ENCODE measurements at regions not wholly inside any gene's neighbourhood (a gene's known extent, or its start where the extent isn't known, plus 50 kb on each side); places are given as distances from the start of the nearest gene placed in this dataset.
"Not testable (repeated sequence)": the region's sequence is repeated elsewhere in the genome, so short reads cannot be mapped to it uniquely, and the experiment has no call there.

DNA sequence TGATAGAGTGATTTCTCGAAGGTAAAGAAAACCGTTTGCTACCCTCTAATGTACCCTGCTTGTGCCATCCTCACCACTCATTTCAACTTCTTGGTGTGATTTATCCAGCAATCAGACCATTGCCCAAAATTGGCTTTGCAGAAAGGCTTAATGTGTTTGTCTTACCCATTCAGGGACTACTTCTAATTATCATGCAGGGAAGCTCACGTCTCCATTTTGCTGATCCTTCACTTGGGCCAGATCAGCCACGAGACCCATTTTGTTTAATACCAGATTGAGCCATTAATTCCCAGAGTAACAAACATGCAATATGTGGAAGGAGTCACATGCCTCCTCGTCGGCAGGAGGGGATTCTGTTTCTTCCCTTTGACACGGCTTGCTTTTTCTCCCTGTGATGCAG is 51.1 kb upstream of the CRY1 start:
- DNase-seq, result no peak

DNA sequence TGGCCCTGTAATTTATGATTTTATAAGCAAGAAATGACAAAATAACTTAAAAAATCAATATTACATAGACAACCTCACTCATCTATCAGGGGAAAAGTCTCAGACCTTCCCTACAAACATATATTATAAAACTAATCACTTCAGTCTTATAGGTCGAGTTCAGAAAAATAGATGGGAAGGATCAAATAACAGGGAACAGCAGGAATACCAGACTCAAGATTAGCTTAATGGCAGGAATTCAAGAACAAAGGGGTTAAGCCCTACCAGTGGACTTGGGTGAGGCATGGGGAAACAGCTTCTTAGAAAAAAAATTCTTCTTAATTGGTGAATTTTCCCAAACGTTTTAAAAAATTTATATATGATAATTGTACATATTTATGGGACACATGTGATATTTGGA is 51.6 kb upstream of the CRY1 start:
- DNase-seq, result no peak

DNA sequence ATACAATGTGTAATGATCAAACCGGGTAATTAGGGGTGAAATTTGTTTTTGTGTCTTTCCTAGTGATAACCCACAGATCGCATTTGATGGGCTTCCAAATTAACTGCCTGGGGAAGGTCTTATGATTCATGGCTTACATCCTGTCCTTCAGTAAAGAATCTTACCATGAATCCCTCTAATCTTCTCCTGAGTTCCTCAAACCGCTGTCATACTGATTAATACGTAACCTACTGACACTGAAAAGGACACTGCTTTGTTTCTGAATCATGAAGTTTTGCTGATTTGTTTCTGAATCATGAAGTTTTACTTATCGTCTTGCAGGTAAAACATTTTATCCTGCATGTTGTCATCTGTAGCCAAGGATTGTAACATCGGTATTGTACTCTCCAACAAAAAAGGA is 52.0 kb upstream of the CRY1 start:
- no peak for DNase-seq

DNA sequence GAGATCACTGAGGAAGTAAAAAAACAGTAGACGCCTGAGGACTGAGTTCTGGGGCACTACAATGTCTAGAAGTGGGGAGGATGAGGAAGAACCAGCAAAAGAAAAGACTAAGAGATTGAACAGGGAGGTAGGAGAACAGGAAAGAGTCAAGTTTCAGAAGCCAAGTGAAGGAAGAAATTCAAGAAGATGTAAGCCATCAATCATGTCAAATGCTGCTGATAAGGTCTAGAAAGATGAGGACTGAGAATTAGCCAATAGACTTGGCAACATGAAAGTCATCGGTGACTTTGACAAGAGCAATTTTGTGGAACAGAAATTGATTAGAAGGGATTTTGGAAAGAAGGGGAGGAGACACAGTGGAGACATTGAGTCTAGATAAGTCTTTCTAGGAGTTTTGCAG is 54.8 kb upstream of the CRY1 start:
- no peak for DNase-seq

DNA sequence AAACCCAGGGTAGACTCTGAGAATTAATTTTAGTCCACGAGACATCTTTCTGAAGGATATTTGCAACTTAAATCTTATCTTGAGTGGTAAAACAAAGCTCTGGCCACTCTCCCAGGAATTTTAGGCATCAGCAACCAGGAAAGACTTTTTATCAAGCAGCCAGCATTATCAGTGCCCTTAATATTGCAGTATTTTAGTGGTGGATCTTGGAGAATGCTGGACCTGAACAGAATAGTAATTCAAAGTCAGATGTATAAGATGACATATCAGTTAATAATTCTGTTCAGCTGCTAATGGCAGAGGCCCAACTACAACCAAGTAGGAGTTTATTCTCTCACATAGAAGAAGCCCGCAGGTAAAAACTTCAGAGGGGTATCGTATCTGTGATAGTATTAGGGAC is 59.0 kb upstream of the CRY1 start:
- no peak for DNase-seq

DNA sequence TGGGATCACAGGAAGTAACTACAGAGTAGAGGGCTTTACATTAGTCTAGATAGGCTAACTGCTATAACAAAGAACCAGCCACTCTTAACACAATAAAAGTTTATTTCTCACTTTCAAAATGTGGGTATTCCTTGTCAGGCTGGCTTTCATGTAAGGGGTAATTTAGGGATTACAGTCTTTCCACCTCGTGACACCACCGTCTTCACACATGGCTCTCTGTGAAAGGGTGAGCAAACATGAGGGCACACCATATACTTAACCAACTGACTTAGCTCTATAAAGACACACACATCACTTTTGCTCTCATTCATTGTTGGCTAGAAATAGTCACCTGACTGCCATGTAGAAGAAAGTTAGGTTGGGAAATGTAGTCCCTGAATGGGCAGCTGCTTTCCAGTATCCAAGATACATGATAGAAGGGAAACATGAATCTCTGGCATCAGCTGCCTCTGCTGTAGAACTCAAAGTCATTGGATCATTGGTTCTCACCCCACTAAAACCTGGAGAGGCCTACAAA is 66.1 kb upstream of the CRY1 start:
- no peak for DNase-seq

DNA sequence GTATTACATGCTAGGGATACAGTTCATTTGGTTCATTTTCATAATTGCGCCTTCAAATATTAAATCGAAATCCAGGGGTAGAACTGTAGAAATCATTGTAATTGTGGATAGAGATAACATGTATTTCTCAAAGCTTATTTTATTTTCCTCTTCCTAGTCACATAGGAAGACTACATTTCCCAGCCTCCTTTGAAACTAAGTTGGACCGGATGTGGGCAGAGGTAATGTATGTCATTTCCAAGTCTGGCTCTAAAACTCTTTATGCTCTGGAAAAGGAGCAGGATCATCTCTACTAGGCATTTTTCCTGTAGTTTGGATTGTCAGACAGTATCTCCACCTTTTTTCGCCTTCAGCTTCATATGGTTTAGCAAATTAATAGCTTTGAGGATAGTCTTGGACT is 70.1 kb upstream of the CRY1 start:
- no peak for DNase-seq

DNA sequence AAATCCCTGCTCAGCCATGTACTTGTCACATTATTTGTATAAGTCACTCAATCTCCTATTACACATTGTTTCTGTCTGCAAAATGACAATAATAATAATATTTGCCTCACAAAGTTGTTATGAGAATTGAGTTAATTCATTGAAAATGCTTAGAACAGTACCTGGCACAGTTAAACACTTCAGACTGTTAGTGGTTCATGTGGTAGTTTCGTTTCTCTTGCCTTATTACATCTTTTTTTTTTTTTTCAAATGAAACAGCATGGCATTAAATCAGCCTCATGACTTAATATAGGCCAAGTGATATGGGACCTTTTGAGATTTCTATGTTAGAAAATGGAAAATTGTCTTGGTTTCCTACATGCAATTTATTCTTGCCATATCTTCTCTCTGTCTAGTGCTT is 71.0 kb upstream of the CRY1 start:
- DNase-seq, result no peak

DNA sequence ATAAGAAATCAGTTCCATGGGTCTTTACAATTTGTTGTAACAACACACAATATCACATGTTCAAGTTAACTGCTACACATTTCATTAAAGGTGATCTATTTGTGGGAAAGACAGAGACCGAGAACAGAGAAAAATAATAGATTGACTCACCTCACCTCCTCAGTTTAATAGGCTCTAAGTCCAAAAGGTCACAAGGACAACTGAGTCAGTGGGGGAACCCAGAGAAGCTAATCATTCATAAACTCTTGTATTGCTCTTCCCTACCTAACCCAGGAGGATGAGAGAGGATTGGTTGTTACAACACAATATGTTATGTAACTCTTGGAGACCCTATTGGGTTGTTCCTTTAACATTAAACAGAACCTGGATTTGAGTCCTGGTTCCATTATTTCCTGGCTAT is 72.2 kb upstream of the CRY1 start:
- no peak for DNase-seq

DNA sequence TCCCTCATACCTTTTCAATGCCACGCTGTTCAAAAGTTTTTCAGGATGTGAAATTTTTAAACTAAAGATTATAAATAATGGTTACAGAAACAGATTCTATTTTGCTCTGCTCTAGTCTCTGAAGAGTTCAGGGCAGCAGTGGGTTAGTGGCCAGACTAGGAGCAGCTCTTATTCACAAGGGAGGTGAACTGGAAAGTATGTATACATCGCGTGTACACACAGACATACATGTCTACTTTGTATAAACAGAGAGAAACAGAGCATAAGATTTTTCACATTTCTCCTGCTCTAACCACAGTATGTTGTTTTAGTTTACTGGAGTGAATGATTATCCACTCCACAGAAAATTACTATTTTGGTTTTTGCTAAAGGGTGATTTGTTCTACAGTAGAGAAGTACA is 74.4 kb upstream of the CRY1 start:
- no peak for DNase-seq

DNA sequence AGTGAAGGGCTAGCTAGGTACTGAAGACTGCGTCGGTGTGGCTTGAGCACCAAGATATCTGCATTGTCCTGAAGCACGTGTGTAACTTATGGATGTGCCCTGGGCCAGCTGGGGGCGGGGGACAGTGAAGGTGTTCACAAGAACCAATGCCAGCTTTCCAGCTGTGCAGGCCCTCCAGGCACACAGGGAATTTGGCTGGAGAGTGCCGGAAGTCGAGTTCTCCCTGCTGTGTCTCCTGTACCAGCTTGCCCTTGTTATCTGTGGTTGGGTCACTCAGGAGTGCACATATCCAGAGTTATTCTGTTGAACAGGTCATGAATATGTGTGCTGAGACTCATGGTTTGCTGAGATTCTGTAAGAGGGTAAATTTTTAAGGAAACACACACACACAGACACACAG is 75.9 kb upstream of the CRY1 start:
- DNase-seq, result no peak

DNA sequence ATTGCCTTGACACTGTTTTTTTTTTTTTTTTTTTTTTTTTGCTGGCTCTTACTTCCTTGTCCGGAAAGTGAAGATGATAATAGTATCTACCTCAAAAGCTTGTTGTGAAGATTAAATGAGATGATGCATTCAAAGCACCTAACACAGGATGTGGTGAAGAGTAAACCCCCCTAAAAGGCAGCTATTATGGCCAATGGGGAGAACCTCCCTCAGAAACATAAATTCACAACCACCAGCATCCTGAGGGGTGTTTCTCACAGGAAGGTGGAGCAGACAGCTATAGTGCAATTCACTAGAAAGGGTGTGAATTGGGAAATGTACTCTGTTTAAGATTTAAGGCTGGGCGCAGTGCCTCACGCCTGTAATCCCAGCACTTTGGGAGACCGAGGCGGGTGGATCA is 85.4 kb upstream of the CRY1 start:
- no peak for DNase-seq

DNA sequence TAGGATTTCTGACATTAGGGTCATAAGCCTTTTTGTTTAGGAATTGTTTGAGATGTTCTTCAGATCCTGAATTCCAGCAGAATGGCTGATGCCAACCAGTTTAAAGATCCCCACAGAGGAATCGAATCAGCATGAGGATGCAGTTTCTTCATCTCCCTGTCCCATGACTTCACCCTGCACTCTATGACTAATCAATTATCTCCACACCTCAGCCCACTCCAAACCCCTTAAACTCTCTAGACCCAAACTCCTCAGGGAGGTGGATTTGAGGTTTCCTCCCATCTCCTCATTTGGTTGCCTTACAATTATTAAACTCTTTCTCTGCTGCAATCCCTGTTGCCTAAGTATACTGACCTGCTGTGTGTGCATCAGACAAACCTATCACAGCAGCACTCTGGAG is 86.5 kb upstream of the CRY1 start:
- no peak for DNase-seq

DNA sequence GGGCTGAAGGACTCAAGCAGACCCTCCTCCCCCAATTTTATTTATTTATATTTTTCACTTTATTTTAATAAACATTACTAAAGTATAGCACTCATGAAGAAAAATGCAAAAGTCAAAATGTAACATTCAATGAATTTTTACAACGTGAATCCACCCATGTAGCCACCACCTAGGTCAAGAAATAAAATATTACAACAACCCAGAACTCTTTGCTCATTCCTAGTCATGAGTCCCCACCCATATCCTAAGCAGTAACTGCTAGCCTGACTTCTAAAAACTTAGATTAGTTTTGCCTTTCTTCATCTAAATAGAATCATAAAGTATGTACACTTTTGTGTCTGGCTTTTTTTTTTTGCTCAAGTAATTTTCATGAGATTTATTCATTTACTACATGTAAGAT is 86.9 kb upstream of the CRY1 start:
- no peak for DNase-seq

DNA sequence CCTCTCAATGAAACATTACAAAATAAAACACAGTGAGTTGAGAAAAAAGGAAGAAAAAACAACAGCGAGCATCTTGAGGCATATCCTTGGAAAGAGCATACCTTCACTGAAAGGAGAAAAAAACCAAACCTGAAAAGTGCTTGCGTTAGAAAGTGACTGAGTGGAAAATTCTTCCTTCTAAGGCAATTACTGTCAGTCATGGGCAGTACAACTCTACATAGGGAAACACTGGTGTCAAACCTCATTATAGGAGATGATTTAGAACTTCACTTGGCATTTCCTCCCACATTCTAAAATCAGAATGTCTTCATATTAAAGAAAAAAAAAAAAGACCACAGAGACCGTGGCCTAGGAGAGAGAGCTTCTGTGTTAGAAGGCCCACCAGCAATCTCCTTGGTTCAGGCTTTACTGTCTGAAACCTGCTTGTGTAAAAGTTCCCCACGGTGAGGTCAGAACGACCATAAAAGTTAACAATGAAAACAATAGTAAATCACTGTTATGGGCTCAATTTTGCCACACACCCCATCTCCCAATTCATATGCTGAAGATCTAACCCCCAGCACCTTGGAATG is 91.1 kb upstream of the CRY1 start:
- DNase-seq, result no peak

DNA sequence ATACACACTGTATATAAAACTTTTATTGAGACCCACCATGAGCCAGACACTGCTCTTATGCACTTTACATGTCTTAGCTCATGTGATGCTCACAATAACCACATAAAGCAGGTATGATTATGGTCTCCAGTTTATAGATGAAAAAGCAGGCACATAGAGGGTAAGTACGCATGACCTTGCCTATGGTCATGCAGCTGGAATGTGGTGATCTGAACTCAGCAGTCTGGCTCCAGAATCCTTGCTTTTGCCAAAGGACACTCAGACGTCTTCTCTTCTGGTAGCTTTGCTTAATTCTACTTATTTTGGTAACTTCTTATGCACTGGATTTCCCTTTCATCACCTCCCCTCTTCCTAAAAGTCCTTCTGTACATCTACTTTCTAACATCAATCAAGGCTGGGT is 103.3 kb upstream of the CRY1 start:
- DNase-seq, result no peak

DNA sequence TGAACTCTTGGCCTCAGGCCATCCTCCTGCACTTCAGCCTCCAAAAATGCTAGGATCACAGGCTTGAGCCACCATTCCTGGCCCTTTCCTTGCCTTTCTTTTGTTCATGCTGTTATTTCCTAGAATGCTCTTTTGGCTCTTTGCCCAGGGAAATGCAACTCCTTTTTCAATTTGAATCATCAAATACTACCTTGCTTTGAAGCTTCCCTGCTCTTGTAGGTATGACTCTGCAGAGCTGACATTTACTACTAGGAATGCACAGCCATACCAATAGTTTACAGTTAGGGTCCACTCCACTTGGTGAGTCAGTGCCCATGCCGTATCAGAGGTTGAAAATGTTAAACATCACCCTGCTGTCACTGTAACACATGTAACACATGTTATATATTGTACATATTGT is 107.0 kb upstream of the CRY1 start:
- no peak for DNase-seq

DNA sequence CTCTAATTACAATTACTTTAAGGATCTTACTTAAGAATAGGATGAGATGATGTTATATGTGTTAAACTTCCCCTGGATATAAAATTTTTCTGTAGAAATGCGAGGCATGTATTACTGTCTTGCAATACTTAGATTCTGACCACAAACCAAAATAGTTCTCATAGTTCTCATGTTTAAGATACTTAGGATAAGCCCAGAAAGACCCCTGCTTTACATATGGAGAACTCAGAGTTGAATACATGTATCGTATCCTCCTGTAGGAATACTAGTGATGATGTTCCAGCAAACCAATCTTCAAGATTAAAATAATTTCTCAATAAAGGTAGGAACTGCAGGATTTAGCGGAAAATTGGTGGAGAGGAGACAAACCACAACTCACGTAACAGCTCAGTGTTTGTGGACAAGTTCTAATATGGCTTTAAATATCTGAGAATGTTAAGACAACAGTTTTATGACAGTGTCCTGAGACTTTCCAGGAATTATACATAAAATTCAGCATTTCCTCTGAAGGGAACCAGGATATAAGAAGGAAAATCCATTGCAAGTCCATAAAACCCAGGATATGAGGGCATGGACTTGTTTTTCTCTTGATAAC is 114.7 kb upstream of the CRY1 start:
- DNase-seq, result no peak

DNA sequence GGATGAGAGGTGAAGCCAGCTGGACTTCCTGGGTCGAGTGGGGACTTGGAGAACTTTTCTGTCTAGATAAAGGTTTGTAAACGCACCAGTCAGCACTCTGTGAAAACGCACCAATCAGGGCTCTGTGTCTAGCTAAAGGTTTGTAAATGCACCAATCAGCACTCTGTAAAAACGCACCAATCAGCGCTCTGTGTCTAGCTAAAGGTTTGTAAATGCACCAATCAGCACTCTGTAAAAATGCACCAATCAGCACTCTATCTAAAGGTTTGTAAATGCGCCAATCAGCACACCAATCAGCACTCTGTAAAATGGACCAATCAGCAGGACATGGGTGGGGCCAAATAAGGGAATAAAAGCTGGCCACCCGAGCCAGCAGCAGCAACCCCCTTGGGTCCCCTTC is 116.4 kb upstream of the CRY1 start:
- DNase-seq, result not testable (repeated sequence)

DNA sequence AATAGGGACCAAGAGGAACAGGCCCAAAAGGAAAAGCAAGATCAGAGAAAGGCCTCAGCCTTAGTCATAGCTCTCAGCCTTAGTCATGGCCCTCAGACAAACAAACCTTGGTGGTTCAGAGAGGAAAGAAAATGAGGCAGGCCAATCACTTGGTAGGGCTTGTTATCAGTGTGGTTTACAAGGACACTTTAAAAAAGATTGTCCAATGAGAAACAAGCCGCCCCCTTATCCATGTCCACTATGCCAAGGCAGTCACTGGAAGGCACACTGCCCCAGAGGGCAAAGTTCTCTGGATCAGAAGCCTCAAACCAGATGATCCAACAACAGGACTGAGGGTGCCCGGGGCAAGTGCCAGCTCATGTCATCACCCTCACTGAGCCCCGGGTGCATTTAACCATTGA is 121.0 kb upstream of the CRY1 start:
- not testable (repeated sequence) for DNase-seq

DNA sequence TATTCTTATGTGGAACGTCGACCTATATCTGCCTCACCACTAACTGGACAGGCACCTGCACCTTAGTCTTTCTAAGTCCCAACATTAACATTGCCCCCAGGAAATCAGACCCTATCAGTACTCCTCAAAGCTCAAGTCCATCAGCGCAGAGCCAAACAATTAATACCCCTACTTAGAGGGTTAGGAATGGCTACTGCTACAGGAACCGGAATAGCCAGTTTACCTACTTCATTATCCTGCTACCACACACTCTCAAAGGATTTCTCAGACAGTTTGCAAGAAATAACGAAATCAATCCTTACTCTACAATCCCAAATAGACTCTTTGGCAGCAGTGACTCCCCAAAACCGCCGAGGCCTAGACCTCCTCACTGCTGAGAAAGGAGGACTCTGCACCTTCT is 123.1 kb upstream of the CRY1 start:
- DNase-seq, result not testable (repeated sequence)

DNA sequence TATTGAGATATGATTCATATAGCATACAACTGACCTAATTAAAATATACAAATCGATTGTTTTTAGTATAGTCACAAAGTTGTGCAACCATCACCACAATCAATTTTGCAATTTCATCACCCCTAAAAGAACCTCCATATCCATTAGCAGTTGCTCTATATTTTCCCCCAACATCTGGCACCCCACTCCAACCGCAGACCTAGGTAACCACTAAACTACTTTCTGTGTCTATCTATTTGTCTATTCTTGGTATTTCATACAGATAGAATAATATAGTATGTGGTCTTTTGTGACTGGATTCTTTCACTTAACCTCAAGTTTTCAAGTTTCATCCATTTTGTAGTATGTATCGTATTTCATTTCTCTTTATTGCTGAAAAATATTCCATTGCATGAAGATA is 126.0 kb upstream of the CRY1 start:
- no peak for DNase-seq

DNA sequence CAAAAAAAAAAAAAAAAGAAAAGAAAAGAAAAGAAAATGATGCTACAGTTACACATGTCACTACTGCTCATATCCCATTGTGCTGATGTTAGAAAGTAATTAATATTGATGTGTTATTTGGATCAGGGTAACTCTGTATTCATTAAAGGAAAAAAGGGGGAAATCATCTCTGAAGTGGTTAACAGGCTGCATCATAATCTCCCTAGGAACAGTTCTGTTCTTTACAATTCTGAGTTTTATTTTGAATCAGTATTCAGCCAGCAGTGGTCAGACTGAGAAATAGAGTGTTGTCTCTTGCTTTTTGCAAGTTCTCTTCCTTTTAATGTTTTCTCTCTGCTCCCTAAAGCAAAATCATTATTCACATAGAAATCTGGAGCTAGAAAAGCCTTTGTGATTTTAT is 128.6 kb upstream of the CRY1 start:
- no peak for DNase-seq

DNA sequence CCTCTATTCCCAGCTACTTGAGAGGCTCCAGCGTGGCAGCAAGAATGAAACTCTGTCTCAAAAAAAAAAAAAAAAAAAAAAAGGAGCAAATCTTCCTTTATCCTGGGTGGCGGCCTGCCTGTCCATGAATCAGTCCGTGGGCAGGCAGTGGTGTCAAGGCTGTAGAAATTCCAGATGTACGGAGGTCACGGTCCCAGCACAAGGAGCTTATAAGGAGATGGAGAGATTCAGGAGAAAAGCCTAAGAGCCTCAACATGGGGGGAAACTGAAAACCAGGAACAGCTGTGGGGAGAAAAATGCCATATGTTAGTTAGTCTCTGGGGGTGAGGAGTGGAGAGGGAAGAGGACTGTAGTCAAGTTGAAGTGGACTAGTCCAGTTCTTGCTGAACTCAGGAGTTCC is 130.5 kb upstream of the CRY1 start:
- no peak for DNase-seq

DNA sequence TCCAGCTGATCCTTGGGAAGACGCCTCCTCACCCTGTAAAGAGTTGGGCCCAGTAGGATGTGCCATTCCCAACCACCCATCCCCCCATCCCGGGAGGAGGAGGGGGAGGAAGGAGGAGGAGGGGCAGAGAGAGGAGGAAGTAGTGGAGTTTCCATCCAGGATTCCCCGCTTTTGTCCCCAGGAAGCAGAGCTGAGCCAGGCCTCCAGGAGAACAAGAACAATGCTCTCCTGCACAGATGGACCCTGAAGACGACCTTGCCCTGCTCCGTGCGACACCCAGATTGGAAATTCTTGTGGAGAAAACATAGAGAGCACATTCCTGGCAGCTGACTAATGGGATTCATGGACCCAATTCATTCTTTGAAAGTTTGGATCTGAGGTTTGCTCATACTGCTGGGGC is 132.3 kb upstream of the CRY1 start:
- no peak for DNase-seq

DNA sequence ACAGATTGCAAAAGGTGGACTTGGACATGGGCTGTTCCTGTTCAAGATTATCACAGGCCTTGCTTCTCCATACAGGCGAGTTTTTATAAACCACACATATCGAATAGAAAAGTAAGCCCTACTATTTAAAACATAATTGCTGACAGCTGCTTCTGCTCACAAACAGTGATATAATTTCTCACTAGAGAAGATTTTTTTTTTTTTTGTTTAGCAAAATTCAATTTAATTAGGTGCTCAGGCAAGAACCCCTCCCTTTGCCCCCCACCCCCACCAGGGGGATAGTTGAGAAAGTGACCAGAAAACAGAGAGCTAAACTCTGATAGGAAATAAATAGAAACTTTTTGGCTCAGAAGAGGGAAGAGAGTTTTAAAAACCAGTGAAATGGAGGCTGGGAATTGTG is 132.8 kb upstream of the CRY1 start:
- DNase-seq, result no peak
